Brain microvascular endothelial cell (primary cell): ENCODE measurements at regions not wholly inside any gene's neighbourhood (a gene's known extent, or its start where the extent isn't known, plus 50 kb on each side); places are given as distances from the start of the nearest gene placed in this dataset.

Experiments
- DNase-seq: peaks from one replicate; pipeline ENCODE4 v3.0.0-alpha.2; 2020
- H3K27ac ChIP-seq: fragments of 250-450 bp; sonication (Bioruptor Pico); 2 replicates; pipeline ENCODE4 v1.5.1; 2020; ENCODE audit warnings: mild to moderate bottlenecking, moderate library complexity
- H3K27me3 ChIP-seq: fragments of 250-450 bp; sonication (Bioruptor Pico); replicated peaks from 2 replicates; pipeline ENCODE4 v1.5.1; 2020; ENCODE audit warnings: mild to moderate bottlenecking
- H3K36me3 ChIP-seq: fragments of 250-450 bp; sonication (Bioruptor Pico); replicated peaks from 2 replicates; pipeline ENCODE4 v1.5.1; 2020; ENCODE audit warnings: mild to moderate bottlenecking
- H3K4me3 ChIP-seq: 2 replicates; pipeline ENCODE4 v1.5.1; 2011; ENCODE audit warnings: low read depth, mild to moderate bottlenecking, control low read depth, low read length, moderate library complexity
- CTCF ChIP-seq: IDR thresholded peaks from 2 replicates; pipeline ENCODE4 v1.5.1; 2011; ENCODE audit warnings: low read depth, mild to moderate bottlenecking, moderate library complexity, low read length, control low read depth, inconsistent platforms; ENCODE audit errors: missing control alignments
- in situ Hi-C: cut with HindIII; loops from 2 replicates; pipeline ENCODE4 v1.10.0; 2017; ENCODE audit warnings: low sequenced_read_pairs, low pct_ligation_motif_present

- in situ Hi-C loops: no loop called here
Observed at GRCh38 chr6:98717988-98718387, 116.4 kb upstream of the POU3F2 start.

GRCh38 chr6:98724537-98724936, 109.8 kb upstream of the POU3F2 start:
- H3K27ac ChIP-seq: no peak overlapping the region
- in situ Hi-C loops: no loop called here
- no peak for DNase-seq
- no peaks in the 10 kb centered on the region for H3K36me3 ChIP-seq
- no peak overlapping the region for H3K4me3 ChIP-seq
- TF ChIP-seq CTCF: no peak
- no peaks in the 10 kb centered on the region for H3K27me3 ChIP-seq

More at GRCh38 chr6:98717988-98718387, 116.4 kb upstream of the POU3F2 start:
- DNase-seq: no peak
- no peak overlapping the region for H3K4me3 ChIP-seq
- no peak for TF ChIP-seq CTCF
- no peaks in the 10 kb centered on the region for H3K36me3 ChIP-seq
- H3K27ac ChIP-seq: no peak overlapping the region
- H3K27me3 ChIP-seq: no peaks in the 10 kb centered on the region

GRCh38 chr6:98747273-98747672, 87.1 kb upstream of the POU3F2 start:
- no peak for DNase-seq
- no peaks in the 10 kb centered on the region for H3K36me3 ChIP-seq
- in situ Hi-C loops: no loop called here
- H3K27me3 ChIP-seq: no peaks in the 10 kb centered on the region
- no peak overlapping the region for H3K4me3 ChIP-seq
- TF ChIP-seq CTCF: no peak
- H3K27ac ChIP-seq: no peak overlapping the region

- Histone ChIP-seq H3K27me3 (no peaks in the 10 kb centered on the region), H3K36me3 (no peaks in the 10 kb centered on the region), H3K4me3 (no peak overlapping the region), H3K27ac (no peak overlapping the region)
- DNase-seq: no peak
- in situ Hi-C loops: no loop called here
- no peak for TF ChIP-seq CTCF
Observed at GRCh38 chr6:98747960-98748359, 86.4 kb upstream of the POU3F2 start.

- no peak for DNase-seq
- H3K4me3 ChIP-seq: no peak overlapping the region
- TF ChIP-seq CTCF: no peak
- no peak overlapping the region for H3K27ac ChIP-seq
- no peaks in the 10 kb centered on the region for H3K27me3 ChIP-seq
- in situ Hi-C loops: no loop called here
- no peaks in the 10 kb centered on the region for H3K36me3 ChIP-seq
Observed at GRCh38 chr6:98759459-98759858, 74.9 kb upstream of the POU3F2 start.

GRCh38 chr6:98764373-98764911, 69.9 kb upstream of the POU3F2 start:
- no peak overlapping the region for H3K27ac ChIP-seq
- DNase-seq: no peak
- in situ Hi-C loops: no loop called here
- H3K4me3 ChIP-seq: peak overlapping the region; percentile 37
- no peak for TF ChIP-seq CTCF
- no peaks in the 10 kb centered on the region for H3K27me3 ChIP-seq
- H3K36me3 ChIP-seq: no peaks in the 10 kb centered on the region
